ENCODE measurements at regions not wholly inside any gene's neighbourhood (a gene's known extent, or its start where the extent isn't known, plus 50 kb on each side); places are given as distances from the start of the nearest gene placed in this dataset.

DNA sequence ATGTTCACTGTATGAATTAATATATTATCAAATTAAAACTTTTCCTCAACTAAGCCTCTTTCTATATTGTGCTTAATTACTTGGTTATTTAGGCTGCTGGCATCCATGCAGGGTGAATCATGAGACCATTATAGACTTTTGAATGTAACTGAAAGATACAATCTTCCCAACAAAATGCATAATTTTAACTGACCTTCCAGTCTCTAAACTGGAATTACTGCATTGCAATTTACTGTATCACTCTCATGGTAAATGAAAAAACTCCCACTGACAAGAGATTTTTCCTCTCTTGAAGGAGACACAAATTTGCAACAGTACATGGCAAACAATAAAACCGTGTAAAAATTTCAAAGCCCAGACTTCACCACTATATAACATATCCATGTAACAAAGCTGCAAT lies 349.5 kb downstream of the DRD1 start:
- ATAC-seq: no peak
- no peak for TF ChIP-seq ZNF565 (CRISPR knock-in tag; conservative IDR thresholded peaks at IDR 0.05; ENCODE audit: low read depth)

- TF ChIP-seq ZFP30 (CRISPR knock-in tag; IDR thresholded peaks at IDR 0.05): no peak
- no peak for TF ChIP-seq TOX (CRISPR knock-in tag; IDR thresholded peaks at IDR 0.05; ENCODE audit: borderline replicate concordance)
- no peak for TF ChIP-seq CSDC2 (CRISPR knock-in tag; IDR thresholded peaks at IDR 0.05)
- TF ChIP-seq, protein P1, sequence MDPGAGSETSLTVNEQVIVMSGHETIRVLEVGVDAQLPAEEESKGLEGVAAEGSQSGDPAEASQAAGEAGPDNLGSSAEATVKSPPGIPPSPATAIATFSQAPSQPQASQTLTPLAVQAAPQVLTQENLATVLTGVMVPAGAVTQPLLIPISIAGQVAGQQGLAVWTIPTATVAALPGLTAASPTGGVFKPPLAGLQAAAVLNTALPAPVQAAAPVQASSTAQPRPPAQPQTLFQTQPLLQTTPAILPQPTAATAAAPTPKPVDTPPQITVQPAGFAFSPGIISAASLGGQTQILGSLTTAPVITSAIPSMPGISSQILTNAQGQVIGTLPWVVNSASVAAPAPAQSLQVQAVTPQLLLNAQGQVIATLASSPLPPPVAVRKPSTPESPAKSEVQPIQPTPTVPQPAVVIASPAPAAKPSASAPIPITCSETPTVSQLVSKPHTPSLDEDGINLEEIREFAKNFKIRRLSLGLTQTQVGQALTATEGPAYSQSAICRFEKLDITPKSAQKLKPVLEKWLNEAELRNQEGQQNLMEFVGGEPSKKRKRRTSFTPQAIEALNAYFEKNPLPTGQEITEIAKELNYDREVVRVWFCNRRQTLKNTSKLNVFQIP (CRISPR knock-in tag; IDR thresholded peaks at IDR 0.05; ENCODE audit: borderline replicate concordance, low read depth): no peak
- no peak for TF ChIP-seq ZNF70 (CRISPR knock-in tag; IDR thresholded peaks at IDR 0.05)
- no peak for TF ChIP-seq OSR1 (CRISPR knock-in tag; IDR thresholded peaks at IDR 0.05)
- TF ChIP-seq, protein P2, sequence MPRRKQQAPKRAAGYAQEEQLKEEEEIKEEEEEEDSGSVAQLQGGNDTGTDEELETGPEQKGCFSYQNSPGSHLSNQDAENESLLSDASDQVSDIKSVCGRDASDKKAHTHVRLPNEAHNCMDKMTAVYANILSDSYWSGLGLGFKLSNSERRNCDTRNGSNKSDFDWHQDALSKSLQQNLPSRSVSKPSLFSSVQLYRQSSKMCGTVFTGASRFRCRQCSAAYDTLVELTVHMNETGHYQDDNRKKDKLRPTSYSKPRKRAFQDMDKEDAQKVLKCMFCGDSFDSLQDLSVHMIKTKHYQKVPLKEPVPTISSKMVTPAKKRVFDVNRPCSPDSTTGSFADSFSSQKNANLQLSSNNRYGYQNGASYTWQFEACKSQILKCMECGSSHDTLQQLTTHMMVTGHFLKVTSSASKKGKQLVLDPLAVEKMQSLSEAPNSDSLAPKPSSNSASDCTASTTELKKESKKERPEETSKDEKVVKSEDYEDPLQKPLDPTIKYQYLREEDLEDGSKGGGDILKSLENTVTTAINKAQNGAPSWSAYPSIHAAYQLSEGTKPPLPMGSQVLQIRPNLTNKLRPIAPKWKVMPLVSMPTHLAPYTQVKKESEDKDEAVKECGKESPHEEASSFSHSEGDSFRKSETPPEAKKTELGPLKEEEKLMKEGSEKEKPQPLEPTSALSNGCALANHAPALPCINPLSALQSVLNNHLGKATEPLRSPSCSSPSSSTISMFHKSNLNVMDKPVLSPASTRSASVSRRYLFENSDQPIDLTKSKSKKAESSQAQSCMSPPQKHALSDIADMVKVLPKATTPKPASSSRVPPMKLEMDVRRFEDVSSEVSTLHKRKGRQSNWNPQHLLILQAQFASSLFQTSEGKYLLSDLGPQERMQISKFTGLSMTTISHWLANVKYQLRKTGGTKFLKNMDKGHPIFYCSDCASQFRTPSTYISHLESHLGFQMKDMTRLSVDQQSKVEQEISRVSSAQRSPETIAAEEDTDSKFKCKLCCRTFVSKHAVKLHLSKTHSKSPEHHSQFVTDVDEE (CRISPR knock-in tag; IDR thresholded peaks at IDR 0.05): no peak
- TF ChIP-seq CSRNP3 (CRISPR knock-in tag; IDR thresholded peaks at IDR 0.05): no peak
- TF ChIP-seq SNAI2 (CRISPR knock-in tag; IDR thresholded peaks at IDR 0.05): no peak
- TF ChIP-seq ZC3H10 (CRISPR knock-in tag; IDR thresholded peaks at IDR 0.05): no peak
- no peak for TF ChIP-seq ESRRG (CRISPR knock-in tag; IDR thresholded peaks at IDR 0.05)
- no peak for TF ChIP-seq ZFP3 (CRISPR knock-in tag; IDR thresholded peaks at IDR 0.05)
- no peak for TF ChIP-seq ISL1 (CRISPR knock-in tag; IDR thresholded peaks at IDR 0.05)
- no peak for TF ChIP-seq CREB5 (CRISPR knock-in tag; IDR thresholded peaks at IDR 0.05; ENCODE audit: low read depth)
- TF ChIP-seq BACH2 (CRISPR knock-in tag; IDR thresholded peaks at IDR 0.05; ENCODE audit: borderline replicate concordance): no peak
- TF ChIP-seq TCF4 (CRISPR knock-in tag; IDR thresholded peaks at IDR 0.05; ENCODE audit: borderline replicate concordance): no peak
- TF ChIP-seq RARB (CRISPR knock-in tag; IDR thresholded peaks at IDR 0.05): no peak
- no peak for TF ChIP-seq ZNF565 (CRISPR knock-in tag; conservative IDR thresholded peaks at IDR 0.05; ENCODE audit: low read depth)
- no peak for TF ChIP-seq PPARA (CRISPR knock-in tag; IDR thresholded peaks at IDR 0.05; ENCODE audit: borderline replicate concordance)
- no peak for TF ChIP-seq ARNTL (CRISPR knock-in tag; IDR thresholded peaks at IDR 0.05; ENCODE audit: borderline replicate concordance, low read depth)
- ATAC-seq: no peak
These were observed 351.3 kb downstream of the DRD1 start for GRCh38 chr5:175092691-175093090.

DNA sequence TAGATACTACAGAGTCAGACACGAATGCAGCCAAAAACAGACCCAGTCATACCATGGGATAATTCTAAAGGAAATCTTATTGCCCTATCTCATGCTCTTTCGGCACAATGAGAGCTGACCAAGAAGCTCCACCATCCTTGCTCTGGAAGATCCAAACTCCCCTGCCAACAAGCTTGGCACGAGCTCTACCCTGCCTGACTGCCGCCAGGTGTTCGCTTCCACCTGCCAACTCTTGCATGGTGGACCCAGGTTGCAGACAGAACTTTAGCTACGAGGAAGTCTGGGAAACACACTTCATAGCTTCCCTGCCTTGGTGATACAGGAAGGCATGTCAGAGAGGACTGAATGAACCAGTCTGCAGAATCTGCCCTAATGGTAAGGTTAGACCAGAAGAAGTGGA lies 355.0 kb downstream of the DRD1 start:
- no peak for ATAC-seq
- TF ChIP-seq CREB5 (CRISPR knock-in tag; IDR thresholded peaks at IDR 0.05; ENCODE audit: low read depth) (no peak), BACH2 (CRISPR knock-in tag; IDR thresholded peaks at IDR 0.05; ENCODE audit: borderline replicate concordance) (no peak), ZNF70 (CRISPR knock-in tag; IDR thresholded peaks at IDR 0.05) (no peak), ARNTL (CRISPR knock-in tag; IDR thresholded peaks at IDR 0.05; ENCODE audit: borderline replicate concordance, low read depth) (no peak), ZNF565 (CRISPR knock-in tag; conservative IDR thresholded peaks at IDR 0.05; ENCODE audit: low read depth) (no peak), ESRRG (CRISPR knock-in tag; IDR thresholded peaks at IDR 0.05) (no peak), ZC3H10 (CRISPR knock-in tag; IDR thresholded peaks at IDR 0.05) (no peak), TCF4 (CRISPR knock-in tag; IDR thresholded peaks at IDR 0.05; ENCODE audit: borderline replicate concordance) (no peak), CSDC2 (CRISPR knock-in tag; IDR thresholded peaks at IDR 0.05) (no peak), OSR1 (CRISPR knock-in tag; IDR thresholded peaks at IDR 0.05) (no peak), CSRNP3 (CRISPR knock-in tag; IDR thresholded peaks at IDR 0.05) (no peak), SNAI2 (CRISPR knock-in tag; IDR thresholded peaks at IDR 0.05) (no peak)
- TF ChIP-seq, protein P1 (CRISPR knock-in tag; IDR thresholded peaks at IDR 0.05; ENCODE audit: borderline replicate concordance, low read depth): no peak
